Liver (tissue), 8 donors: ENCODE measurements at regions not wholly inside any gene's neighbourhood (a gene's known extent, or its start where the extent isn't known, plus 50 kb on each side); places are given as distances from the start of the nearest gene placed in this dataset.

ENCODE experiments used
- DNase-seq: peaks from one replicate; pipeline ENCODE4 v3.0.0-alpha.2; 2017; ENCODE audit warnings: low spot score
- H3K27ac ChIP-seq, 2 donors: one replicate each; pipeline ENCODE4 v1.7.0; 2013; ENCODE audit warnings: inconsistent platforms in 2 of 2, low read length in 2 of 2, control low read depth in 1 of 2, low read depth in 1 of 2, mild to moderate bottlenecking in 1 of 2
- H3K27me3 ChIP-seq, 4 donors: one replicate each; pipeline versions ENCODE4 v1.6.1 to v1.7.0; 2013; ENCODE audit warnings: low read length in 3 of 4, inconsistent platforms in 1 of 4, mild to moderate bottlenecking in 1 of 4, moderate library complexity in 1 of 4; ENCODE audit not compliant: control insufficient read depth in 4 of 4, insufficient read depth in 4 of 4
- H3K36me3 ChIP-seq, 4 donors: one replicate each; pipeline versions ENCODE4 v1.6.1 to v1.7.0; 2013; ENCODE audit warnings: low read length in 3 of 4, mild to moderate bottlenecking in 3 of 4, low read depth in 1 of 4, moderate library complexity in 1 of 4; ENCODE audit not compliant: control insufficient read depth in 4 of 4, insufficient read depth in 3 of 4
- H3K4me1 ChIP-seq, 4 donors: one replicate each; pipeline versions ENCODE4 v1.6.1 to v1.7.0; 2013; ENCODE audit warnings: low read length in 3 of 4, mild to moderate bottlenecking in 3 of 4, moderate library complexity in 1 of 4; ENCODE audit not compliant: control insufficient read depth in 4 of 4, insufficient read depth in 4 of 4
- H3K4me3 ChIP-seq, 3 donors: one replicate each; pipeline versions ENCODE4 v1.6.1 to v1.7.0; 2013; ENCODE audit warnings: low read length in 3 of 3, control low read depth in 1 of 3, low read depth in 1 of 3, mild to moderate bottlenecking in 1 of 3
- H3K9ac ChIP-seq, 2 donors: one replicate each; pipeline ENCODE4 v1.7.0; 2013; ENCODE audit warnings: low read length in 2 of 2, mild to moderate bottlenecking in 2 of 2, moderate library complexity in 2 of 2, control low read depth in 1 of 2, low read depth in 1 of 2
- H3K9me3 ChIP-seq, 4 donors: one replicate each; pipeline versions ENCODE4 v1.6.1 to v1.7.0; 2013; ENCODE audit warnings: low read length in 3 of 4; ENCODE audit not compliant: control insufficient read depth in 4 of 4
- CTCF ChIP-seq: fragments of 150-350 bp; IDR thresholded peaks from 2 replicates; pipeline ENCODE4 v1.5.1; 2017; ENCODE audit warnings: improper control_type of control experiment, low read depth, low read length; ENCODE audit not compliant: missing input control
- FOXA2 ChIP-seq: IDR thresholded peaks from 2 replicates; pipeline ENCODE4 v1.6.1; 2016; ENCODE audit warnings: antibody characterized with exemption
- GABPA ChIP-seq, 2 donors: IDR thresholded peaks in 1 of 2; conservative IDR thresholded peaks in 1 of 2; 2 replicates each; pipeline ENCODE4 v1.6.1; 2016; ENCODE audit warnings: antibody characterized with exemption in 2 of 2, mild to moderate bottlenecking in 1 of 2, moderate library complexity in 1 of 2
- HNF4G ChIP-seq: IDR thresholded peaks from 2 replicates; pipeline ENCODE4 v1.6.1; 2016; ENCODE audit warnings: antibody characterized with exemption
- JUND ChIP-seq, 2 donors: IDR thresholded peaks; 2 replicates each; pipeline ENCODE4 v1.6.1; 2016; ENCODE audit warnings: antibody characterized with exemption in 2 of 2
- SP1 ChIP-seq: IDR thresholded peaks from 2 replicates; pipeline ENCODE4 v1.6.1; 2018; ENCODE audit warnings: antibody characterized with exemption, mild to moderate bottlenecking
- YY1 ChIP-seq: IDR thresholded peaks from 2 replicates; pipeline ENCODE4 v1.6.1; 2016; ENCODE audit warnings: antibody characterized with exemption, mild to moderate bottlenecking
- WGBS: extraction: QIAGEN DNeasy Blood & Tissue Kit; methylation state at CpG from one replicate; pipeline ENCODE4 v1.1.7; 2013; 5-methylcytosine and 5-hydroxymethylcytosine counted together
- TF ChIP-seq, protein P1 (sequence below): IDR thresholded peaks from 2 replicates; pipeline ENCODE4 v1.6.1; 2016; ENCODE audit warnings: antibody characterized with exemption
- TF ChIP-seq, protein P2 (sequence below): IDR thresholded peaks from 2 replicates; pipeline ENCODE4 v1.6.1; 2016; ENCODE audit warnings: antibody characterized with exemption, mild to moderate bottlenecking
- TF ChIP-seq, protein P3 (sequence below): IDR thresholded peaks from 2 replicates; pipeline ENCODE4 v1.6.1; 2016; ENCODE audit warnings: antibody characterized with exemption
- TF ChIP-seq, protein P4 (sequence below): IDR thresholded peaks from 2 replicates; pipeline ENCODE4 v1.6.1; 2016; ENCODE audit warnings: antibody characterized with exemption
- donor health status: healthy.
- donor health status: healthy.
- donor health status: healthy.
- donor health status: healthy.
- donor health status: healthy.

DNA sequence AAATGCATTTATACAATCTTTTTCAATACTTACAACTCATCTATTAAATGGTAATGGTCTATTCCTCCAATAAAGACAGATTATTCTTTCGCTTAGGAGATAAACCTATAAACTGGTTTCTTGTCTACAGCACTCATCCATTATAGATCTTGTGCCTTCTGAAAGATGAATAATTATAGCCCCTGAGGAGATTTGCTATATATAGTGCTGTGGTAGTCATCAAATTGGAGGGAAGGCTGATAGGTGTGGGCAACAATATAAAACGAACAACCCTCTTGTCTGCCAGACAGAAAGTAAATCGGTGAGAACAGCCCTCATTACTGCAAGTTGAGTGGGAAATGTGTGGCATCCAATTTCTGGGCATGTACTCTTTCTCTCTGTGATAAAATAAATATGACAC, 292.5 kb upstream of the CNR1 start:
- no peaks in the 10 kb centered on the region for H3K9me3 ChIP-seq

GRCh38 chr6:88456221-88456859, 290.2 kb upstream of the CNR1 start:
- H3K9ac ChIP-seq: no peak overlapping the region
- H3K36me3 ChIP-seq: no peaks in the 10 kb centered on the region
- no peak overlapping the region for H3K4me3 ChIP-seq
- no peak for DNase-seq
- H3K4me1 ChIP-seq: no peaks in the 10 kb centered on the region
- WGBS: 54% methylated on average over 1 of the region's 1 CpG
- no peaks in the 10 kb centered on the region for H3K9me3 ChIP-seq
- H3K27me3 ChIP-seq: peaks cover 0 to 2% (median 0%) of the 10 kb centered on the region in 4 donors
- no peak overlapping the region for H3K27ac ChIP-seq
- TF ChIP-seq, protein P1, sequence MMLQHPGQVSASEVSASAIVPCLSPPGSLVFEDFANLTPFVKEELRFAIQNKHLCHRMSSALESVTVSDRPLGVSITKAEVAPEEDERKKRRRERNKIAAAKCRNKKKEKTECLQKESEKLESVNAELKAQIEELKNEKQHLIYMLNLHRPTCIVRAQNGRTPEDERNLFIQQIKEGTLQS: no peak
- no peak for TF ChIP-seq YY1
- TF ChIP-seq, protein P2, sequence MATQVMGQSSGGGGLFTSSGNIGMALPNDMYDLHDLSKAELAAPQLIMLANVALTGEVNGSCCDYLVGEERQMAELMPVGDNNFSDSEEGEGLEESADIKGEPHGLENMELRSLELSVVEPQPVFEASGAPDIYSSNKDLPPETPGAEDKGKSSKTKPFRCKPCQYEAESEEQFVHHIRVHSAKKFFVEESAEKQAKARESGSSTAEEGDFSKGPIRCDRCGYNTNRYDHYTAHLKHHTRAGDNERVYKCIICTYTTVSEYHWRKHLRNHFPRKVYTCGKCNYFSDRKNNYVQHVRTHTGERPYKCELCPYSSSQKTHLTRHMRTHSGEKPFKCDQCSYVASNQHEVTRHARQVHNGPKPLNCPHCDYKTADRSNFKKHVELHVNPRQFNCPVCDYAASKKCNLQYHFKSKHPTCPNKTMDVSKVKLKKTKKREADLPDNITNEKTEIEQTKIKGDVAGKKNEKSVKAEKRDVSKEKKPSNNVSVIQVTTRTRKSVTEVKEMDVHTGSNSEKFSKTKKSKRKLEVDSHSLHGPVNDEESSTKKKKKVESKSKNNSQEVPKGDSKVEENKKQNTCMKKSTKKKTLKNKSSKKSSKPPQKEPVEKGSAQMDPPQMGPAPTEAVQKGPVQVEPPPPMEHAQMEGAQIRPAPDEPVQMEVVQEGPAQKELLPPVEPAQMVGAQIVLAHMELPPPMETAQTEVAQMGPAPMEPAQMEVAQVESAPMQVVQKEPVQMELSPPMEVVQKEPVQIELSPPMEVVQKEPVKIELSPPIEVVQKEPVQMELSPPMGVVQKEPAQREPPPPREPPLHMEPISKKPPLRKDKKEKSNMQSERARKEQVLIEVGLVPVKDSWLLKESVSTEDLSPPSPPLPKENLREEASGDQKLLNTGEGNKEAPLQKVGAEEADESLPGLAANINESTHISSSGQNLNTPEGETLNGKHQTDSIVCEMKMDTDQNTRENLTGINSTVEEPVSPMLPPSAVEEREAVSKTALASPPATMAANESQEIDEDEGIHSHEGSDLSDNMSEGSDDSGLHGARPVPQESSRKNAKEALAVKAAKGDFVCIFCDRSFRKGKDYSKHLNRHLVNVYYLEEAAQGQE: no peak
- TF ChIP-seq, protein P3, sequence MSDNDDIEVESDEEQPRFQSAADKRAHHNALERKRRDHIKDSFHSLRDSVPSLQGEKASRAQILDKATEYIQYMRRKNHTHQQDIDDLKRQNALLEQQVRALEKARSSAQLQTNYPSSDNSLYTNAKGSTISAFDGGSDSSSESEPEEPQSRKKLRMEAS: no peak
- TF ChIP-seq JUND (IDR thresholded peaks at IDR 0.05): no peak

More for the DNA sequence above, 292.5 kb upstream of the CNR1 start:
- 86% methylated on average over 3 of the region's 3 CpGs for WGBS
- no peak overlapping the region for H3K27ac ChIP-seq
- no peaks in the 10 kb centered on the region for H3K4me1 ChIP-seq
- H3K36me3 ChIP-seq: no peaks in the 10 kb centered on the region
- no peak for DNase-seq
- TF ChIP-seq, protein P2: no peak
- TF ChIP-seq, protein P1: no peak
- TF ChIP-seq HNF4G: no peak
- no peak for TF ChIP-seq FOXA2
- TF ChIP-seq GABPA (IDR thresholded peaks at IDR 0.05 in 1 of 2, conservative IDR thresholded peaks at IDR 0.05 in 1 of 2): no peak
- TF ChIP-seq SP1: no peak
- TF ChIP-seq, protein P4, sequence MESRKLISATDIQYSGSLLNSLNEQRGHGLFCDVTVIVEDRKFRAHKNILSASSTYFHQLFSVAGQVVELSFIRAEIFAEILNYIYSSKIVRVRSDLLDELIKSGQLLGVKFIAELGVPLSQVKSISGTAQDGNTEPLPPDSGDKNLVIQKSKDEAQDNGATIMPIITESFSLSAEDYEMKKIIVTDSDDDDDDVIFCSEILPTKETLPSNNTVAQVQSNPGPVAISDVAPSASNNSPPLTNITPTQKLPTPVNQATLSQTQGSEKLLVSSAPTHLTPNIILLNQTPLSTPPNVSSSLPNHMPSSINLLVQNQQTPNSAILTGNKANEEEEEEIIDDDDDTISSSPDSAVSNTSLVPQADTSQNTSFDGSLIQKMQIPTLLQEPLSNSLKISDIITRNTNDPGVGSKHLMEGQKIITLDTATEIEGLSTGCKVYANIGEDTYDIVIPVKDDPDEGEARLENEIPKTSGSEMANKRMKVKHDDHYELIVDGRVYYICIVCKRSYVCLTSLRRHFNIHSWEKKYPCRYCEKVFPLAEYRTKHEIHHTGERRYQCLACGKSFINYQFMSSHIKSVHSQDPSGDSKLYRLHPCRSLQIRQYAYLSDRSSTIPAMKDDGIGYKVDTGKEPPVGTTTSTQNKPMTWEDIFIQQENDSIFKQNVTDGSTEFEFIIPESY: no peak
- no peak for TF ChIP-seq CTCF
- H3K4me3 ChIP-seq: no peak overlapping the region
- no peak overlapping the region for H3K9ac ChIP-seq
- peaks cover 0 to 2% (median 0%) of the 10 kb centered on the region in 4 donors for H3K27me3 ChIP-seq
